ENCODE measurements at regions not wholly inside any gene's neighbourhood (a gene's known extent, or its start where the extent isn't known, plus 50 kb on each side); places are given as distances from the start of the nearest gene placed in this dataset.
"Not testable (repeated sequence)": the region's sequence is repeated elsewhere in the genome, so short reads cannot be mapped to it uniquely, and the experiment has no call there.

DNA sequence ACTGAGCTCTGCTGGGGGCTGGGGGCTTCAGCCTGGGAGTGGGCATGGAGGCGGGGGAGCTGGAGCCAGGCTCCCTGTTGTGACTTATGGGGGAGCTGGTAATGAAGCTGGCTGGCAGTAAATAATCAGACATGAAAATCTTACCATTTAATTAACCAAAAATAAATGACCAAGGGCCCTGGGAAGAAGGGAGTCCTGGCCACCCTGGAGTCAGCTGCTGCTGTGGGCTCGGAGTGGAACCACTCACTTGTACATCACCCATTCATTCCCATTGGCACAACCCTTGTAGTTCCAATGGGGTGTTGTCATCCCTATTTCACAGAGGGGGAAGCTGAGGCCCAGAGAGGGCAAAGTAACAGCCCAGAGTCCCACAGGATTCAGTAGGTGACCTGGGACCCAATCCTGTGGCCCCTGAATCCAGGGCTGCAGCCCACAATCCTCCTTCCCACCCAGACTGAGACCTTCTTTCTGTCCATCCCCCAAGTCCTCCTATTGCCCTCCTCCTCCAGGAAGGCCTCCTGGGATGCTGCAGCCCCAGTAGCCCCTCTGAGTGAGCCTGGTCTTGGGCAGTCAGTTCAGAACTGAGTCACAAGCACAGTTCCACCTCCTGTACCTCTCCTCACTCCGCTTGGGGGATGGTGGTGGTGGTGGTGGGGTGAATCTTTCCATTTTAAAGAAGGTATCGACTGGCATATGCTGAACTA is 259.4 kb upstream of the MVB12B start:
- Histone ChIP-seq H3K4me3 (ENCODE audit: low read length) (no peak overlapping the region), H3K4me1 (ENCODE audit: insufficient read depth, low read length) (no peaks in the 10 kb centered on the region), H3K9me3 (ENCODE audit: low read depth, low read length) (no peaks in the 10 kb centered on the region), H3K27me3 (ENCODE audit: insufficient read depth, low read length) (no peaks in the 10 kb centered on the region)

GRCh38 chr9:126068534-126069230 is 257.9 kb upstream of the MVB12B start:
- no peak overlapping the region for H3K4me3 ChIP-seq (ENCODE audit: low read length)
- no peaks in the 10 kb centered on the region for H3K9me3 ChIP-seq (ENCODE audit: low read depth, low read length)
- H3K4me1 ChIP-seq (ENCODE audit: insufficient read depth, low read length), result no peaks in the 10 kb centered on the region
- H3K27me3 ChIP-seq (ENCODE audit: insufficient read depth, low read length), result no peaks in the 10 kb centered on the region

DNA sequence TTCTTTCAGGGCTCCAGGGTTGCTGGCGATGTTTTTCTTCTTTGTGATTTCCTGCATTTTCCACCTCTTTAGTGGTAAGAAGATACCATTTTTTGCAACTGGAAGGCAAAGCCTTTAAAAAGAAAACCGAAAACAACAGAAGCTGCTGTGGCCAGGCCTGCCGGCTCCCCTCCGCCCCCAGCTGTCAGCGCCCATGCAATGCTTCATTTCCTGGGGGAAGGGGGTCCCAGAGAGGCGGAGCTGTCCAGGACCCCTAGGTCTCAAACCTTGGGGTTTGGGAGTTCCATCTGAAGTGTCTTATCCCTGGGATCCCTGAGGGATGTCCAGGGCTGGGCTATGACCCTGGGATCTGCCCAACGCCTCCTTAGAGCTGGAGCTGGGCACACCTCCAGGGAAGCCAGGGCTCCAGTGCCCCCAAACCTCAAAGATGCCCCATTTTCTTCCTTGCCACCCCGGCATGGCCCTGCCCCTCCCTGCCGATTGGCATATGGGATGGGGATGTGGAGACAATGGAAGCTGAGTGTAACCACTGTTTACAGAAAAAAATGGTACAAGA is 257.2 kb upstream of the MVB12B start:
- Histone ChIP-seq H3K4me1 (ENCODE audit: insufficient read depth, low read length) (no peaks in the 10 kb centered on the region), H3K4me3 (ENCODE audit: low read length) (no peak overlapping the region), H3K27me3 (ENCODE audit: insufficient read depth, low read length) (no peaks in the 10 kb centered on the region), H3K9me3 (ENCODE audit: low read depth, low read length) (no peaks in the 10 kb centered on the region)

GRCh38 chr9:126070058-126070655 is 256.5 kb upstream of the MVB12B start:
- Histone ChIP-seq H3K4me1 (ENCODE audit: insufficient read depth, low read length) (no peaks in the 10 kb centered on the region), H3K4me3 (ENCODE audit: low read length) (no peak overlapping the region), H3K27me3 (ENCODE audit: insufficient read depth, low read length) (no peaks in the 10 kb centered on the region), H3K9me3 (ENCODE audit: low read depth, low read length) (no peaks in the 10 kb centered on the region)

- H3K4me1 ChIP-seq (ENCODE audit: insufficient read depth, low read length), result no peaks in the 10 kb centered on the region
- H3K27me3 ChIP-seq (ENCODE audit: insufficient read depth, low read length), result no peaks in the 10 kb centered on the region
- no peaks in the 10 kb centered on the region for H3K9me3 ChIP-seq (ENCODE audit: low read depth, low read length)
- H3K4me3 ChIP-seq (ENCODE audit: low read length), result no peak overlapping the region
Observed at GRCh38 chr9:126071076-126071750, 255.4 kb upstream of the MVB12B start.

DNA sequence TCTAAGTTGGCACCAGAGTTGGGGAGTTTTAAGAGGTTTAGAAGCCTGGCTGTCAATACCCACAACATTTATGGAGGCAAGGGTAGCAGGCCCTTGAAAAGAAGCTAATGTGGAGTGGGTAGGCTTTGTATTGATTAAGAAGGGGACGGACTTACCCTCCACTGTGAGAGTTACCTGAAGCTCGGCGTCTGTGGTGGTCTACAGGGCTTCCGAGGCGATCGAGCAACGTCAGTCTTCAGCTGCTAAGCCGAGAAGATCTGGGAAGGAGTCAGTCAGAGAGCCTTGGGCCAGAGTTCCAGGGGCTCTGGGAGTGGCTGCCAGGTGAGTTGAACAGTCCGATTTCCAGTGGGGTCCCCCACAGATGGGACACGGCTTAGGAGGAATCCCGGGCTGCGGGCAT is 249.0 kb upstream of the MVB12B start:
- H3K4me3 ChIP-seq (ENCODE audit: low read length); H3K4me1 ChIP-seq (ENCODE audit: insufficient read depth, low read length); H3K27me3 ChIP-seq (ENCODE audit: insufficient read depth, low read length); H3K9me3 ChIP-seq (ENCODE audit: low read depth, low read length): not testable (repeated sequence)

DNA sequence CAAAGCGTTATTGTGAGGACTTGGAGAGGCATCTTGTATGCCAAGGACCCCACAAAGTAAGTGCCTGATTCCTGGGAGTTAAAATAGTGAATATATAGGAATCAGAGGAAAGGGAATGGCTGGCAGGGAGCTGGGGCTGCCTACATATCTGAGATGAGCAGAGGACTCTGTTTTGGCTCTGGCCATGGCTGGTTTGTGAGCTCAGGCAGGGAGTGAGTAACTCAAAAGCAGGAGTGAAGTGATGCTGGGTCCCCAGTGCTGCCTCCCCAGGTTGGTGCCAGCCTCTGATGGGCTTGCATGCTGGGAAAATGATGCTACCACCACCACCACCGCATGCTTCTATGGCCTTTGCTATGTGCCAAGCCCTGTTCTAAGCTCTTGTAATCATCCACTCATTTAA is 246.0 kb upstream of the MVB12B start:
- no peaks in the 10 kb centered on the region for H3K4me1 ChIP-seq (ENCODE audit: insufficient read depth, low read length)
- H3K9me3 ChIP-seq (ENCODE audit: low read depth, low read length), result no peaks in the 10 kb centered on the region
- peaks cover 2% of the 10 kb centered on the region for H3K27me3 ChIP-seq (ENCODE audit: insufficient read depth, low read length)
- no peak overlapping the region for H3K4me3 ChIP-seq (ENCODE audit: low read length)

GRCh38 chr9:126081746-126082145 is 244.9 kb upstream of the MVB12B start:
- Histone ChIP-seq H3K4me3 (ENCODE audit: low read length) (no peak overlapping the region), H3K4me1 (ENCODE audit: insufficient read depth, low read length) (no peaks in the 10 kb centered on the region), H3K27me3 (ENCODE audit: insufficient read depth, low read length) (peaks cover 2% of the 10 kb centered on the region), H3K9me3 (ENCODE audit: low read depth, low read length) (no peaks in the 10 kb centered on the region)

DNA sequence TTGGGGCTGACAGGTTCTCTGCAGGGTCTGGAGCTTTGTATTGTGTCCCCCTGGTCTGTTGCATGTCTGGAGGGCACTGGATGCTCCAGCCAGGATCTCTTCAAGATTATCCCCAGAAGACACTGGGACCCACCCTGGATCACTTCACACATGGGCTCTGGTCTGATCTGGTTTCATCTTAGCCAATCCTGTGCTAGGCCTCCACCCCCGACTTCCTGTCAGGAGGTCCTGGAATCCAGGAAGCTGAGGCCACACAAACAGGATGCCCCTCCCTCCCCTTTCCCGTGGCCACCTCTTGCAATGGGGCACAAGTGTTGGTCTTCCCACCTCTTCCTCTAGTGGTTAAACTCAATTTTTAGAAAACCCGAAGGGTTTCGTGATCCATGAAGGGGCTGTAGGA is 242.6 kb upstream of the MVB12B start:
- H3K4me3 ChIP-seq (ENCODE audit: low read length), result no peak overlapping the region
- H3K4me1 ChIP-seq (ENCODE audit: insufficient read depth, low read length), result no peaks in the 10 kb centered on the region
- no peaks in the 10 kb centered on the region for H3K9me3 ChIP-seq (ENCODE audit: low read depth, low read length)
- H3K27me3 ChIP-seq (ENCODE audit: insufficient read depth, low read length), result peaks cover 2% of the 10 kb centered on the region

DNA sequence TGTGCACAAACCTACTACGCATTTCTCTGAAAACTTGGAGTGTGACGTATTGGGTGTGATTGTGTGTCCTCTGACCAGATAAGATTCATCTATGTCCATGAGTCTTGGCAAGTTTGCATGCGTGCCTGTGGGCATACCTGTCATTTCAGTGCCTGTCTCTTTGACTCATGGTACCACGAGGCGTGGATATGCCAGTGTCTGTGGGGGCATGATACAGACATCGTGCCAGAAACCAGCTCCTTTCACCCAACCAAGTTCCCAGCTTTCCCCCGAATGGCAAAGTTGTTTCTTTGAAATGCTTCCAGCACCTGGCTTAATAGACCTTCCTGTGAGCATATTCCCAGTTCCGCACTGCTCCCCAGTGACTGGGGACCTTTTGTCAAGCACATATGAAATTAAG is 241.9 kb upstream of the MVB12B start:
- Histone ChIP-seq H3K4me1 (ENCODE audit: insufficient read depth, low read length) (no peaks in the 10 kb centered on the region), H3K9me3 (ENCODE audit: low read depth, low read length) (no peaks in the 10 kb centered on the region), H3K27me3 (ENCODE audit: insufficient read depth, low read length) (peaks cover 2% of the 10 kb centered on the region), H3K4me3 (ENCODE audit: low read length) (no peak overlapping the region)

- no peaks in the 10 kb centered on the region for H3K9me3 ChIP-seq (ENCODE audit: low read depth, low read length)
- peaks cover 2% of the 10 kb centered on the region for H3K27me3 ChIP-seq (ENCODE audit: insufficient read depth, low read length)
- no peak overlapping the region for H3K4me3 ChIP-seq (ENCODE audit: low read length)
- no peaks in the 10 kb centered on the region for H3K4me1 ChIP-seq (ENCODE audit: insufficient read depth, low read length)
Observed at GRCh38 chr9:126085170-126085569, 241.5 kb upstream of the MVB12B start.

GRCh38 chr9:126088336-126088735 is 238.3 kb upstream of the MVB12B start:
- no peak overlapping the region for H3K4me3 ChIP-seq (ENCODE audit: low read length)
- no peaks in the 10 kb centered on the region for H3K4me1 ChIP-seq (ENCODE audit: insufficient read depth, low read length)
- no peaks in the 10 kb centered on the region for H3K9me3 ChIP-seq (ENCODE audit: low read depth, low read length)
- no peaks in the 10 kb centered on the region for H3K27me3 ChIP-seq (ENCODE audit: insufficient read depth, low read length)

DNA sequence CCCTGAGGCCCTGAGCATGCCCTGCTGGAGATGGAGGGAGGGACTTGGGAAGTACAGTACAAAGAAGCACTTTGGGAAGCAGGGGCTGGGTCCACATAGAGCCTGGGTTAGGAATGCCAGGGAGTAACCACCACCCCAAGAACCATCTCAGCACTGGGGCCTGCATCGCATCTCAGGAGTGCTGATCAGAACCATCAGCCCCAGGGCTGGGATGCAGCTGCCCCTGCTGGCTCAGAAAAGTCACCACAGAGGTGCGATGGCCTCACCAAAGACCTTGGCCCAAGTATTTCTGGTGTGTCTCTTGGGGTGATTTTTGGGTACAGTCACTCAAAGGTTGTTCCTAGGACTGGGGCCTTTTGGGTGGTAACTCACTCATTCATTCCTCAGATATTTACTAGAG is 236.8 kb upstream of the MVB12B start:
- no peaks in the 10 kb centered on the region for H3K4me1 ChIP-seq (ENCODE audit: insufficient read depth, low read length)
- H3K27me3 ChIP-seq (ENCODE audit: insufficient read depth, low read length), result no peaks in the 10 kb centered on the region
- no peaks in the 10 kb centered on the region for H3K9me3 ChIP-seq (ENCODE audit: low read depth, low read length)
- no peak overlapping the region for H3K4me3 ChIP-seq (ENCODE audit: low read length)

DNA sequence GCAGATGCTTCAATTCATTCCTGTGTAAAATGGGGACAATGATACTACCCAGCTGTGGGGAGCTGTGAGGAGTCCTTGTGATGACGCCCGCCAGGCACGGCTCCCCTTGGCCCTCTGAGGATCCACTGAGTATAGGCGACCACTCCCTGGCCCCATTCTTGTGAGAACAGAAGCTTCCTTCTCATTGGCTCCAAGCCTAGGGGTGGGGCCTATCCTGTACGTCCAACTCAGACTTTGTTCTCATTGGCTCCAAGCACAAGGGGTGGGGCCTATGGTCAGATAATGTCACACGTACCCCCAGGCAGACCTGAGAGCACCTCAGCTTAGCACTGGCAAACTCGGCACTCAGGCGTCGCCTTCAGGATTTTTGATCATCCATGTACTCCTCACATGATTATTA is 232.9 kb upstream of the MVB12B start:
- Histone ChIP-seq H3K9me3 (ENCODE audit: low read depth, low read length) (no peaks in the 10 kb centered on the region), H3K4me1 (ENCODE audit: insufficient read depth, low read length) (no peaks in the 10 kb centered on the region), H3K27me3 (ENCODE audit: insufficient read depth, low read length) (no peaks in the 10 kb centered on the region), H3K4me3 (ENCODE audit: low read length) (no peak overlapping the region)

- Histone ChIP-seq H3K9me3 (ENCODE audit: low read depth, low read length) (no peaks in the 10 kb centered on the region), H3K4me3 (ENCODE audit: low read length) (no peak overlapping the region), H3K4me1 (ENCODE audit: insufficient read depth, low read length) (no peaks in the 10 kb centered on the region), H3K27me3 (ENCODE audit: insufficient read depth, low read length) (no peaks in the 10 kb centered on the region)
Observed at GRCh38 chr9:126095546-126096190, 231.0 kb upstream of the MVB12B start.
